Renal cortex interstitium (tissue), 11 donors: ENCODE measurements at regions not wholly inside any gene's neighbourhood (a gene's known extent, or its start where the extent isn't known, plus 50 kb on each side); places are given as distances from the start of the nearest gene placed in this dataset.
"Not testable (repeated sequence)": the region's sequence is repeated elsewhere in the genome, so short reads cannot be mapped to it uniquely, and the experiment has no call there.

Source experiments
- DNase-seq, 11 donors: peaks; one replicate each; pipeline ENCODE4 v3.0.0-alpha.2; 2013; ENCODE audit warnings: low read depth in 9 of 11, low spot score in 4 of 11; ENCODE audit errors: extremely low read depth in 1 of 11

- DNase-seq: no peak
Measured at GRCh38 chr3:106969596-106969995, 407.6 kb upstream of the CCDC54 start.

GRCh38 chr3:106981392-106981791 lies 395.8 kb upstream of the CCDC54 start:
- DNase-seq: no peak

- no peak for DNase-seq
Measured at GRCh38 chr3:106985721-106986120, 391.5 kb upstream of the CCDC54 start.

- DNase-seq: not testable (repeated sequence)
Measured at GRCh38 chr3:106998841-106999682, 378.2 kb upstream of the CCDC54 start.

- DNase-seq: no peak
Measured at GRCh38 chr3:107001635-107002034, 375.6 kb upstream of the CCDC54 start.

GRCh38 chr3:107005352-107005751 lies 371.9 kb upstream of the CCDC54 start:
- DNase-seq: not testable (repeated sequence)

- no peak for DNase-seq
Measured at GRCh38 chr3:107008213-107008612, 369.0 kb upstream of the CCDC54 start.

GRCh38 chr3:107013641-107014040 lies 363.6 kb upstream of the CCDC54 start:
- no peak for DNase-seq

GRCh38 chr3:107024551-107025026 lies 352.6 kb upstream of the CCDC54 start:
- no peak for DNase-seq

- DNase-seq: no peak
Measured at GRCh38 chr3:107025961-107026360, 351.3 kb upstream of the CCDC54 start.

- no peak for DNase-seq
Measured at GRCh38 chr3:107028086-107028485, 349.2 kb upstream of the CCDC54 start.

GRCh38 chr3:107028626-107029025 lies 348.6 kb upstream of the CCDC54 start:
- DNase-seq: no peak

GRCh38 chr3:107032111-107032510 lies 345.1 kb upstream of the CCDC54 start:
- no peak for DNase-seq

- no peak for DNase-seq
Measured at GRCh38 chr3:107034142-107034541, 343.1 kb upstream of the CCDC54 start.

GRCh38 chr3:107035176-107035575 lies 342.1 kb upstream of the CCDC54 start:
- no peak for DNase-seq

- no peak for DNase-seq
Measured at GRCh38 chr3:107044677-107045076, 332.6 kb upstream of the CCDC54 start.

- DNase-seq: no peak
Measured at GRCh38 chr3:107045791-107046190, 331.4 kb upstream of the CCDC54 start.

- no peak for DNase-seq
Measured at GRCh38 chr3:107055181-107055942, 321.9 kb upstream of the CCDC54 start.

GRCh38 chr3:107061466-107061865 lies 315.8 kb upstream of the CCDC54 start:
- no peak for DNase-seq

GRCh38 chr3:107062310-107062709 lies 314.9 kb upstream of the CCDC54 start:
- no peak for DNase-seq
